NCI-H69 (cell line): ENCODE measurements at regions not wholly inside any gene's neighbourhood (a gene's known extent, or its start where the extent isn't known, plus 50 kb on each side); places are given as distances from the start of the nearest gene placed in this dataset.
"Not testable (repeated sequence)": the region's sequence is repeated elsewhere in the genome, so short reads cannot be mapped to it uniquely, and the experiment has no call there.

Source experiments
- DNase-seq: peaks from one replicate; lab custom pipeline; 2025; lab: John Stamatoyannopoulos, UW

DNA sequence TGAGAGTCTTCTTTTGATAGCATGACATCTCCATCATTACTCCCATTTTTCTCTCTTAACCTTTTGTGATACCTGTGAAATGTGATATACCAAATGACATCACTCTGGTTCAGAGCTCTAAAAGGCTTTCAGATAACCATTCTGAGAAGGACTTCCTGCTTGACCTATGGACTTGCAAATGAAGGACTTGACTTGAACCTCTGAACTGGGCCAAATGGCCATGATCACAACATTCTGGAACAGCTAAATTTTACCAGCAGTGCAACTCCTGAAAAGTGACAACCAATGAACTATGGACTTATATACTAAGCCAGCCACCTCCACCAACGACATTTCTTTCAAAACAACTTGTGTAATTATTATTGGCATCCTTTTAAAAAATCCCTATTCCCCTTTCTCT, 1085.8 kb upstream of the CITED2 start:
- DNase-seq: no peak

DNA sequence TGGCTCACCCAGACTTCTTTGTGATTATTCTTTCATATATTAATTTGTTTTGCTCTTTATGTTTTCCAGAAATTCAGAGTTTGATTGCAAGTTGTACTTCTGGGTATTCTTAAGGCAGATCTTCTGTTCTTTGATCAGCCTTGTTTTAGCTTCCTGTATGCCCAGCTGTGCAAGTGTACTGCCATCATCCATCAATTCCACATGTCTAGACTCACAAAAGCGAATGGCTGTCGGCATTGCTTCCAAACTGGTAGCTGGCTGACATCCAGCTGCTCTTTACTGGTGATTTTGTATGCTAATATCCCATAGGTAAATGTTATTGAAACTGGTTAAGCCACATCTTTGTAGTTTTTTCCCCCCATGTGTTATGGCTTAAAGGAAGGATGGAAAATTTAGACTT, 1084.8 kb upstream of the CITED2 start:
- peak; percentile 27 for DNase-seq

DNA sequence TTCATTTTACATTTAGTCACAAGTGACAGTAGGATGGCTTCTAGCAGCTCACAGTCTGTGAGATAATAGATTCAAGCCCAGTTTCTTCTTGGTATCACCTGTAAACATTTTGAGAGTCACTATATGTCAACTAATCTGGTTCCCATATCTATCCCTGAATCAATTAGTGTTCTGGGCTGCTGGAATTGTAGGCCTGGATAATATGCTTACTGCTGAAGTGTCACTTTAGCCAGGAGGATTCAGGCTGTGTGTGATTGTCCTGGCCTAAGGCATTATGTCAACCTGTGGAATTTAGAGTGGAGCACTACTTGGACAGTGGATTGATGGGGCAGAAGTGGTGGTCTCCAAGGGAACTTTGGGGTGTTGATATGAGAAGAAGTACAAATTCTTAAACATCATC, 1071.8 kb upstream of the CITED2 start:
- no peak for DNase-seq

DNA sequence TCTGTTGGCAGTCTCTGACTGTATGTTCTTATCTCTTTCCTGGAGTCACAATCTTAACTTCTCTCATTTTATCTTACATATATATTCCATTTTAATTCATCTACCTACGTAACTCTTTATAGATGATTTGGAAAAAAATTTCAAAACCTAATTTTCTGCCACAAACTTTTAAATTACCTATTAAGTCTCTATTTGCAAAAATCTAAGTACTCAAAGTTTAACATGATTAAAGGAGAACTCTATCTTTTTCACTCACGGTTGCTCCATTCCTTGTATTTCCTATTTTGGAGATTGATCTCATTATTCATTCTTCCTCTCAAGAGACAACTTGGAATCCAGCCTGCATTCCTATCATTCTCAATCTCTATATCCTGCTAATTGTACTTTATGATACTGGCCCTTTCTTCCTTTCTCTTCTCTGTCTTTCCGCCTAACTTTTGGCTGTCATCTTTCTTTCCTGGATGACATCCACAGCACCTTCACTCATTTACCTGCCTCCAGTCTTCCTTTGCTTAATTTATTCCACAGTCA, 1071.1 kb upstream of the CITED2 start:
- DNase-seq: no peak

DNA sequence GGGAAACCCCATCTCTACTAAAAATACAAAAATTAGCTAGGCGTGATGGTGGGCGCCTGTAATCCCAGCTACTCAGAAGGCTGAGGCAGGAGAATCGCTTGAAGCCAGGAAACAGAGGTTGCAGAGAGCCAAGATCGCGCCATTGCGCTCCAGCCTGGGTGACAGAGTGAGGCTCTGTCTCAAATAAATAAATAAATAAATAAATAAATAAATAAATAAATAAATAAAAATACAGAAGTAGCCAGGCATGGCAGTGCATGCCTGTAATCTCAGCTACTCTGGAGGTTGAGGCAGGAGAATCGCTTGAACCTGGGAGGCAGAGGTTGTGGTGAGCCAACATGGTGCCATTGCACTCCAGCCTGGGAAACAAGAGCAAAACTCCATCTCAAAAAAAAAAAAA, 1068.7 kb upstream of the CITED2 start:
- DNase-seq: not testable (repeated sequence)

DNA sequence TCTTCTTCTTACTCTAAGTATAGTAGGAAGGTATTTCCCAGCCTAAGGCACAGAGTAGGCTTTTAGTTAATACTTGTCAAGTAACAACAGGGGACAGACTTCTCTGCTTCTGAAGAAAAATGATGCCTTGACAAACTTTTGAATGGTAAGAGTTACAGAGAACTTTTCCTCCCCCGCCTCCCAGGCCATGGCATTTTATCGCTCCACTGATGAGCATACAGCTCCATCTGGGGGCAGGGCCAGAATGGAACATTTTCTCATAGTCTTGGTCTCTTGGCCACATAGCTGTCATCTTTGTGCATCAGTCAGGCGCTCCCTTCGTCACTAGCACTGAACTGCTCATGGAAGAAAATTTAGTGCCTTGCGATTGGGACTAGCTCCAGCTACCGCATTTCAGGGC, 1066.8 kb upstream of the CITED2 start:
- peak; percentile 57 for DNase-seq

DNA sequence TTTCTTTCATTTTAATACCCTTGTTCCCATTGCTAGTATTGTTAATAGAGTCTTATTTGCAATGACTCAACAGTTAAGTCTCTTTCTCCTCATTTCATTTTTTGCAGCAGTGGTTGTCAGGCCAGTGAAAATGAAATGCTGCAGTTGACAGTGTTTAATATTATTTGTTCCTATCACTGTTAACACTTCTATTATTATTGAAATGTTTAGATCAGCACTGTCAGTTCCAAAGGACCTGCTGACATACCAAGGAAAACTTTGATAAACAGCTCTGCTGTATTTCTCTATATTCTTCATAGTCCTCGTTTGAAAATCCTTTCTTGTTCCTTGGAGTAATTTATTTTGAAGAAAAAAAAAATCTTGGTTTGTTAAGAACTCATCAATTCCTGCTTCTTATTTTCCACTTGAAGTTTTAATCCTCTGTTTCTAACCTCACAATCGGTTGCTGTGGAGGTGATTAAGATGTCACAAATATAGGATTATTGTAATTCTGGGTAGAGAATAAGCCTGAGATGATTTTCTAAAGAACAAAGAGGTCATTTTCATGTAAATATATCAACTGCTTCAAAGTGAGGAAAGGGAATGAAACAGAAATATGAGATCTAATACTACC, 1065.9 kb upstream of the CITED2 start:
- no peak for DNase-seq

DNA sequence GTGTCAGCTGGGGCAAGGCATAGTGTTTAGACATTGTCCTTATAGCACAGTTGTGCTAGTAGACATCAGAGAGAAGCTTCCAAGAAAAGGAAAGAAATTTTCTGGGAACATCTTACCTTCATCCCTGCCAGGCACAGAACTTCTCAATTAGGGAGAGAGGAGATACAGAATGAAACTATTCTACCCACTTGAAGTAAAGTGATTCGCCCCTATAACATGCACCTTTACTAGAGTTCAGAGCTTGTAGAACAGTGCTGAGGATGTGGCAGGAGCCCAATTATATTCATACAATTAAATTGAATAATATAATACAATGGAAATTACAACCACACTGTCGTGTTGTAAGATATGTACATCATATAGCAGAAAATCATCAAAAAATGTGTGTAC, 1063.9 kb upstream of the CITED2 start:
- DNase-seq: no peak

DNA sequence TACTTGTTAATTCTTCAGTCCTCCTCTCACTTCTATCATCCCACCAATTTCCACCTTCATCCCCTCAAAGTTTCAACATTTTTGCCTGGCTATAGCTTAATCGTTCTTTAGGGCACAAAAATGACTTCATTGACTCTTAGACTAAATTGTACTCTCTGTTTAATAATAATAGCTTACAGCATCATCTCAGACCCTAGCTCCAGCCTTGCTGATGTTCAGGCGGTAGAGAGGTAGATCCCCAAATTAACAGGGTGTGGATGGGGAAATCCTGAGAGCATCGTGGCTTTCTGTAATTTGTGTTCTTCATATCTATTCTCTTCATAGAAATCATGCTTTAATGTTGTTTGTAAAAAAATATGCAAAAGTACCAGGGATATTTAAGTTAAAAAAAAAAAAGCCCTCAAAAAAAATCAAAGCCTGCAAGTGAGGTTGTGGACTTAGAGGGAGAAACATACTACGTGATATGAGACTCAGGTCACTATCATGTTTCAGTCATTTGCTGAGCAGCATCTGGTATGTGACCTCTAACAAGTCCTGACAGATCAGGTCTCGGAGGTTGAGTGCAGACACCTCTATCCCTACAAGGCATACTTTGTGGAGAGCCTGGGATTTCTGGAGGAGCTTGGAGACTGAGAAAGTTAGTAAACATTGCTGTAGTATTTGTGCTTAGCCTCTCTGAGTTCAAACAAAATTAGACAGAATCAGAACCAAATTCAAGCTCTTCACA, 1063.3 kb upstream of the CITED2 start:
- peak; percentile 20 for DNase-seq

DNA sequence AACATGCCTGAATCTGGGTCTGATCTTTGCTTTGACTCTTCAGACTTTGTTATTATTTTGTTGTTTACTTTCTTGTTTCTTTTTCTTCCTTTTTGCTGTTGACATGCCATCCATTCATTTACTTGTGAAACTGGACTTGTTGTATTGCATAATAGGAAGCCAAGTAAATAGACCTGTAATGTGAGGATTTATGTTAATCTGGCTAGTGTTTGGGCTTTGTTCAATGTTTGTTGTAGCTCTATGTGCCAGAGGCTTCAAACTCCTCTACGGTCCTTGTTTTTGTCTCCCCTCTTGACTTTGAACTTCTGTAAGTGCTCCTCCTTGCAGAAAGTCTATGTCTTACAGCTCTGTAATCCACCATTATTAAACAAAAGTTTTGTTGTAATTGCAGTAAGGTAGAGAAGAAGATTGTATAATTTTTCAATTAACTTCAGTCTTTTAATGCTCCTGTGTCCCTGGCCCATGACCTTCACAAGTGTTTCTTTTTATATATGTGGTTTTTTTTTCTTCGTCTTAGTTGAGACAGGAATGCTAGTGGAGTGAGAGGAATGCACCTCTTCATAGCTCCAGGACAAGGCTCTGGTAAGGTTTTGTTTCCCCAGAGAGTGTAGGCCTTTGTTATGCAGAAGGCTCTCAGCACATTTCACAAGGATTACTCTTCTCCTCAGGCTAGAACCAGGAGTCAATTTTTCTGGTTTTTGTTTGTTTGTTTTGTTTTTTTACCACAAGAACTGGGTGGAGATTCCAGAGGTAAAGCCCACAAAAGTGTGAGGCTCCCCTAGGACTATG, 1061.8 kb upstream of the CITED2 start:
- DNase-seq: no peak

DNA sequence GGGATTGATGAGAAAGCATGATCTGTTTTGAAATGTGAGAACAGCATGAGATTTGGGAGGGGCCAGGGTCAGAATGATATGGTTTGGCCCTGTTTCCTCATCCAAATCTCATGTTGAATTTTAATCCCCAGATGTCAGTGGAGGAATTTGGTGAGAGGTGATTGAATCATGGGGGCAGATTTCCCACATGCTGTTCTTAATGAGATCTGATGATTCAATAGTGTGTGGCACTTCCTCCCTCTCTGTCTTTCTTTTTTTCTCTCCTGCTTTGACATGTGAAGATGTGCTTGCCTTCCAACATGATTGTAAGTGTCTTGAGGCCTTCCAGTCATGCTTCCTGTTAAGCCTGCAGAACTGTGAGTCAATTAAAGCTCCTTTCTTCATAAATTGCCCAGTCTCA, 1060.3 kb upstream of the CITED2 start:
- no peak for DNase-seq

DNA sequence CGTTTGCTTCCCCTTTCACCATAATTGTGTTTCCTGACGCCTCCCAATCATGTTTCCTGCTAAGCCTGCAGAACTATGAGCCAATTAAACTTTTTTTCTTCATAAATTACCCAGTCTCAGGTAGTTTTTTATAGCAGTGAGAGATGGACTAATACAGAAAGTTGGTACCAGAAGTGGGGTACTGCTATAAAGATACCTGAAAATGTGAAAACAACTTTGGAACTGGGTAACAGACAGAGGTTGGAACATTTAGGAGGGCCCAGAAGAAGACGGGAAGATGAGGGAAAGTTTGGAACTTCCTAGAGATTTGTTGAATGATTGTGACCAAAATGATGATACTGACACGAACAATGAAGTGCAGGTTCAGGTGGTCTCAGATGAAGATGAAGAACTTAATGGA, 1058.6 kb upstream of the CITED2 start:
- no peak for DNase-seq

DNA sequence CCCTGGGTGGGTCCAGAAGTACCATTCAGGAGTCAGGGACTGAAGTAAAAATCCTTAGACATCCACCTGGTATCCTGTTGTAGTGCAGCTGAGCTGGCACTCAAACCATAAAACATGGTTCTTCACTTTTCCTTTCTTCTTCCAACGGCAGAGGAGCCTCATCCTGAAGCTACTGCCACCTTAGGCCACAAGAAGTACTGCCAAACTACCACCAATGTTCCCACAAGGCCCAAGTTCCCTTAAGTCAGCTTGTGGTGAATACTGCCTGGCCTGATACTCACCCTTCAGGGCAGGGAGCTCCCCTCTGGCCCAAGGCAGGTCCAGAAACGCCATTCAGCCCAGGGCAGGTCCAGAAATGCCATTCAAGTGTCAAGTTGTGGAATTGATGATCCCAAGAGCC, 1053.4 kb upstream of the CITED2 start:
- peak; percentile 7 for DNase-seq

DNA sequence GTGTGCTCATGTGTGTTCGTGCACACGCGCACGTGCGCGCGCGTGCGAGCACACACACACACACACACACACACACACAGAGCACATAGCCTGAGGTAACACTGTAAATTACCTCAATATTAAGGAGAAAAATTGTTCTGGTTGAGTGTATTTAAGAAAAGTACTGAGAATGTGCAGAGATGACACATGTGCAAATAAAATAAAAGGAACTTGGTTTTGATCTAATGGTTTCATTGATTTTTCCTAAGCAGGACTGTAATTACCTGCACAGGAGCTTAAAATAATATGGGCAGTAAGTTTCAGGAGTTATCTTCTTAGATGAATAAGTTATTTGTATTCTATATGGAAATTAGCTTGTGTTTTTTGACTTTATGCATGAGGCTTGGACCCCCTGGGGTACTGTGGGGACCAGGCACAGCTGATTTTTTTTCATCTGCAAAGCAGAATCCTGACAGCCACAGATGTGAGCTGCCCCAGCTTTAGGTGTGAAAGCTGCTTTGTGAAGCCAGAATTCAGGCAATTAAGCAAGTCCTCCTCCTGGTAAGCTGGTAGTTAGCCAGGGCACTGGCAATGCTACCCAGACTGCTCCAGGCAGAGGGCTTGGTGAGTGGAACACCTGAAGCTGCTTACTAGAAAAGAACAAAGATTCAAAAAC, 1040.6 kb upstream of the CITED2 start:
- peak; percentile 68 for DNase-seq

DNA sequence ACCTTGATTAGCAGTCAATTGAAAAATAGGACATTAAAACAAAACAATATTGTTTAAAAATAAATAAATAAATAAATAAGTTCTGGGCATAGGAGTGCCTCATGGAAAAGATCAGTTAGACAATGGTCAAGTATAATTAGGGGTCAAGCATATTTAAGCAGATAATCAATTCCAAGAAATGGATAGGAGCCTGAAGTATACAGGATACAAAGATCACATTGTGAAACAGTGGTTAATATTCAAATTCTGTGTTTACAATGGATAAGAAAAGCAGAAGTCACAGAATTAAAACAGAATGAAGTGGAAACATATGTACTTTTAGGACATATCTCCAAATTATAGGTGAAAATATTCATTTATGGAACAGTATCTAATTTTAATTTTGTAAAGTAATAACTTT, 1028.6 kb upstream of the CITED2 start:
- DNase-seq: no peak

DNA sequence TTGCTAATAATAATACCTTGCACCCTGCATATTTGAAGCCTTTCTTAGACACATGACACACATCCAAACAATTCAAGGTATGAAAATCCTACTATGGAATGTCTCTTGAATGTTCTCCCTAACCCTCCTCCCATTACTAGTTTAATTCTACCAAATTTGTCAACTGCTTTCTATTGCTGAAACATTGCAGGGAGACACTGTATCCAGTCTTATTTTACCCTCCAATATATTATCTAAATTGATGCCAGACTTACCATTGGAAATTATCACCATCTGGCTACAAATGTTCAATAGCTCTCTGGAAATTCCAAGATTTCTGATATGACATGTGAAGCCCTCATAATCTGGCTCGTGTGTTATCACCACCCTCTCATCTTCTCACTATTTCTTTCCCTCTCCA, 1027.3 kb upstream of the CITED2 start:
- peak; percentile 18 for DNase-seq

DNA sequence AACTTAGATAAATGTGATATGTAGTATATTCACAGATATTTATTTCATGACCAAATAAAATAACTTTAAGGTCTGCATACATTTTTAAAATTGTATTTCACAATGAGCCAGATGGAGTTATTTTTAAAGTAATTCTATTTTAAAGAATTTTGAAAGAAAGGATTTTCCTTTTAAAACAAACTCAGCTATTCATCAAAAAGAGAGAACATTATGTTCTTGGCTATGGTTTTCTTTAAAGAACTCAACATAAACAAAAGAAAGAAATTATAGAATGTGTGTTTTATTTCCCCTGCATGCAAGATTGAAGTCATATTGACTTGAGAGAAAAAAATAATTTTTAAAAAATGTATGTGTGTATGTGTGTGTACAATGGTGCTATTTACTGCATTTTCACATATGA, 1023.6 kb upstream of the CITED2 start:
- no peak for DNase-seq

DNA sequence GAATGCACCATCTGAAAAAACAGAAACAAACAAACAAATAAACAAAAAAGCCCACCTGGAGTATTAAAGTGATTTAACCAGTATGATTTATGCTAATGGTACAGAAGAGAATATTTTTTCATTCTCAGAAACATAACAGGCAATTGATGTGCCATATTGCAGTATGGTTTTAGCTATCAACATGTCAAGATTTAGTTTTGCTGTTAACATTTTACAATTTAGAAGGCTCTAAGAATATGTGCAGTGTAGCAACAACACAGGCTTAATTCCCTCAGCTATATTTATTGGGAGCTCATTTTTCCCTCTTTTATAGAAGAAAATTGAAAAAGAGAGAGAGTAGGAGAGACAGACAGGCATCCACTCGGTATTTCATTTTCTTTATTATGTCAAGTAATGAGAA, 1022.7 kb upstream of the CITED2 start:
- DNase-seq: no peak

DNA sequence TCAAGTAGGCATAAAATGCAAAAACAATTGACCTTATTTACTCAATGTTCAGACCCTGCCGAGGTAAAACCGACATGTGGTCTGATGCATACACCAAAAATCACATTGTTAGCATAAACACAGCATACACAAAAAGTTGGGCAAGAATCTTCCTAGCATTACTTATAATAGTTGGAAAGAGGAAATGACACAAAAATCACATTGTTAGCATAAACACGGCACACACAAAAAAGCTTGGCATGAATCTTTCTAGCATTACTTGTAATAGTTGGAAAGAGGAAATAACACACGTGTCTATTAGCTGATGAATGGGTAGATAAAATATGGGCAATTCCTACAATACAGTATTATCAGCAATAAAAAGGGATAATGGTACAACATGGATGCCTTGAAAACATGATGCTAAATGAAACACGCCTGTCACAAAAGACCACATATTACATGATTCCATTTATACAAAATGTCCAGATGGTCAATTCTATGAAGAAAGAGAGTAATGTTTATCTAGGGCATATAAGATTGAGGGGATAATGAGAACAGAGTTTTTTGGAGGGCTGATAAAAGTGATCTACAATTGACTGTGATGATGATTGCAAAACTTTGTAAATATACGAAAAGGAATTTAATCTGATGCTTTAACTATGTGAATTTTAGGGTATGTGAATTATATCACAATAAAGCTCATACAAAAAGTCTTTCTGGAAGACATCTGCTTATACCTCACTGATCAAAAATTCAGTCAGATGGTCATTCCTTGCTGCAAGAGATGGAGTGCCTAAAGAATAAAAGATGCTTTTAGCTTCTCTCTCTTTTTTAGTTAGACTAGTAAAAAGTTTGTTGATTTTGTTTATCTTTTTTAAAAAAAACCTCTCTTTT, 1019.5 kb upstream of the CITED2 start:
- peak; percentile 89 for DNase-seq

DNA sequence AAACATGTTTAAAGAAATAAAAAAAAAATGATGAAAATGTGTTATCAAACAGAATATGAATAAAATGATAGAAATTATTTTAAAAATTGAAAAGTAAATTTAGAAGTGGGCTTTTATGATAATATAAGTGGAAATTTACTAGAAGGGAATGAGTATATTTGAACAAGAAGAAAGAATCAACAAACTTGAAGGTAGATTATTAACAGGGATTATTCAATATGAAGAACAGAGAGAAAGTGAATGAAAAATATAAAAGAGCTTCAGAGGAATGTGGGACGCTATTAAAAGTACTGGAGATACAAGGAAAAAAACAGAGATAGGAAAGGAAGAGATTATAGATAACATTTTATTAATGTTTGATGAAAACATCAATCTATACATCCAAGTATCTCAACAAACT, 1014.4 kb upstream of the CITED2 start:
- DNase-seq: no peak

DNA sequence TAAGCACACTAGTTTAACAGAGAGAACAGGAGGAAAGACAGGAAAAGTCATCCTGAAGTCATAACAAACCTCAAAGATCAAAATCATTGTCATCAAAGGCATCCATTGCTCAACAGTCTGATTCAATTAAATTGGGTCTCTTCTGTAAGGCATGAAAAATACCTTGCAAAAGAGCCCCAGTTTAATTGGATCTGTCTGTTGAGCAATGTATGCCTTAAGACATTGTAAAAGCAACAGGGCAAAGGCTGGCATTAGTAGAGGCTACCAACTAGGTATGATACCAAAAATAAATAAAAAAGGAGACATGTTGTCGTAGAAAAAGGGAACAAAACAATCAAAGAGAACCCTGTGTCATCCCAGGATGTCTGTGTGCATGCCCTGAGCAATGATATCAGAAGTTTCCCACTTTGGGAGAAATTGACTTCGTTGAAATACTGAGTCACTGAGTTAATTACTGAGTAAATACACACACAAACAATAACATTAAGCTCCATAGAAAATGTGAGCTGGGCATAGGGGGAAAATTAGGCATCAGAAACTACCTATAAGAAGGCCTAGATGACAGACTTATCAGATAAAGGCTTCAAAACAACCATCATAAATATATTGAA, 1013.8 kb upstream of the CITED2 start:
- peak; percentile 39 for DNase-seq
